ENCODE measurements at regions not wholly inside any gene's neighbourhood (a gene's known extent, or its start where the extent isn't known, plus 50 kb on each side); places are given as distances from the start of the nearest gene placed in this dataset.

DNA sequence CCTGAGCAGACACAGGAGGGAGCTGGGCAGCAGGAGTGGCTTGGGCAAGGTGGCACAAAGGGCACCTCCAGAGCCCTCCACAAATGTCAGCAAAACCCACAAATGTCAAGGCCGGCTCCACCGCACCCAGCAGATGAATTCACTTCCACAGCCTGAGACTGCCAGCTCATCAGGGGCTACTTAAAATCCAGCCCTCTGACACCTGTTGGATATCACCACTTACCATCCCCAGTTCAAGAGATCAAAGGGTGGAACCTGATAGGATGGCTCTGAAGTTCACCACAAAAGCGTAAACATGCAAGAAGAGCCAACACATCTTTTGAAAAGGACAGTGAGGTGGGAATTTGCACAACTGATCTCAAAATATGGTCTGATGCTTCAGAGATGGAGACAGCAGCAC lies 168.6 kb upstream of the GRK3 start:
- TF ChIP-seq EZH2phosphoT487 (IDR thresholded peaks at IDR 0.05; ENCODE audit: insufficient read depth, low read depth), result no peak
- no peak for TF ChIP-seq EZH2 (IDR thresholded peaks at IDR 0.05; ENCODE audit: insufficient read depth, poor library complexity, severe bottlenecking)

Data from GM23248 (cell line).